Fibroblast of peridontal ligament (primary cell): ENCODE measurements at regions not wholly inside any gene's neighbourhood (a gene's known extent, or its start where the extent isn't known, plus 50 kb on each side); places are given as distances from the start of the nearest gene placed in this dataset.
A peak's percentile ranks its signal among the peaks of the same experiment; 100 is the strongest.

ENCODE experiments used
- DNase-seq: peaks from one replicate; pipeline ENCODE4 v3.0.0-alpha.2; 2010; ENCODE audit errors: extremely low read depth

DNA sequence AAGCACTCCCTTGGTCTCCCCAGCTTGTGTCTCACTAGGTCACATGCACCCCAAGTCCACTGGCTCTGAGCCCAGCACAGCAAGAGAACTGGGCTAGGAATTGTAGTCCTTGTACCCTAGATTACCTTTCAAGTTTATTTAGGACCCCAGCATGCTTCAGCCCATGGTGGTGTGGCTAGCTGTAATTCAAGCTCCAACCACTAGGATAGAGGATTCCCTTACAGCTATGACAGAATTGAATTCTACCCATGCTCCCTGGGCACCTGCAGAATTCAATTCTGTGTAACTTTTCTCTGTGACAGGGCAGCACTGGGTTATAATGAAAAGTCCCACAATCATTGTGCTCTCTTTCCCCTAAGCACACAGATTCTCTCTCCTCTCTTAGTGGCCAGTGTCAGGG is 253.8 kb upstream of the DMD start:
- no peak for DNase-seq

DNA sequence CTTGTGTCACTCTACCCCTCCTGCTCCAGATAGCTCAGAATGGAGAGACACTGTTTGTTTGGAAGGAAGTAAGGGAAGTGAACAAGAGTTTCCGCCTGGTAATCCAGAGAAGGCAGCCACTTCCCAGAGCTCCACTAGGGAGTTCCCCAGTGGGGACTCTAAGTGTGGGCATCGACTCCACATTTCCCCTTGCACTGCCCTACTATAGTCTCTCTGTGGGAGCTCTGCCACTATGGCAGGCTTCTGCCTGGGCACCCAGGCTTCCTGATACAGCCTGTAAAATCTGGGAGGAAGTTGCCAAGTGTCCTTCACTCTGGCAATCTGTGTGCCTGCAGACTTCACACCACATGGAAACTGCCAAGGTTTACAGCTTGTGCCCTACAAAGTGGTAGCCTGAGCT is 245.8 kb upstream of the DMD start:
- no peak for DNase-seq

DNA sequence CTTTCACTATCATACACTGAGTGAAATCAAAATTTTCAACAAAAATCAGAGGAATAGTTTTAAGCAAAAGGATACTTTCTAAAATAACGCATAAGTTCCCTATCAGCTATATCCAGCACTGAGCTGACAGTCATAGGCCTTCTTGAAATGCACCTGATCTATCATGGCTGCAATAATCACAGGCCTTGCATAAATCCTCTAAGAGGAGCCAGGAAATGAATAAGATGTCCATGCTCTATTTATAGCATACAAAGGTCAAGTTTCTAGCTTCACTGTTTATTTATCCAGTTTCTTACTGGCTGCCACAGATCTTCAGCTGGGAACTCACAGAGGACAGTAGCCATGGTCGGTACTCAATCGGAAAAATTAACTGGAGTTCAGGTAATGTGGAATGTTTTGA is 235.9 kb upstream of the DMD start:
- DNase-seq, result no peak

DNA sequence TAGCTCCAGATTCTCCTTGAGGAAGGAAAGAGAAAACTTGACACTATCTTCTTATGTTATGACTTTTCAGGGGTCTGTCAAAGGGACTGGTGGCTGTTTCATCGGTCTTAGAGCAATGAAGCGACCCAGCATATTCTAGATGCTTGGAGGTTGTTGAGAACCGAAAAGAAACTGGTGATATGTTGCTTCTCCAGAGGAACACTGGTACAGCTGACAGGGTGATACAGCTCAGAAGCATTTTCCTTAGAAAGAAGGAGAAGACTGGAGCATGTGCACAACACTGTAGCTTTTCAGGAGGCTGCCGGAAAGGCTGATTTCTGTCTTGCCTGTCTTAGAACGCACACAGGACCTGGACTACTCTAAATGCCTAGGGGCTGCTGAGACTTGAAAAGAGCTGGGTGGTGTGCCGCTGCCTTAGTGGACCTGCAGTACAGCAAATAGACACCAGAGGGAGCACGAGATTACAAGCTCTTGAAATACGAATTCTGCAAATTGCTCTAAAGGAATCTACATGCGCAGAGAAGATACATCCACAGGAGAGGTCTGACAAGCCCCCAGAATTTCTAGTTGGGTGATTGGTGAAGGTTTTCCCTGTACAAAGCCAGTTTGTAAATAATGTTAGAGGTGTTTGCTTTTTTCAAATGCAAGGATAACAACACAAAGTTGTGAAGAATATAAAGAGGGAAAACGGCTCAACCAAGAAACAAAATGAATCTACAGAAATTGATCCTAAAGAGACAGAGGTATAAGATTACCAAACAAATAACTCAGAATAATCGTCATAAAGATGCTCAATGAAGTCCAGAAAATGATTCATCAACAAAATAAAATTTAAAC is 223.1 kb upstream of the DMD start:
- DNase-seq, result peak; percentile 13

DNA sequence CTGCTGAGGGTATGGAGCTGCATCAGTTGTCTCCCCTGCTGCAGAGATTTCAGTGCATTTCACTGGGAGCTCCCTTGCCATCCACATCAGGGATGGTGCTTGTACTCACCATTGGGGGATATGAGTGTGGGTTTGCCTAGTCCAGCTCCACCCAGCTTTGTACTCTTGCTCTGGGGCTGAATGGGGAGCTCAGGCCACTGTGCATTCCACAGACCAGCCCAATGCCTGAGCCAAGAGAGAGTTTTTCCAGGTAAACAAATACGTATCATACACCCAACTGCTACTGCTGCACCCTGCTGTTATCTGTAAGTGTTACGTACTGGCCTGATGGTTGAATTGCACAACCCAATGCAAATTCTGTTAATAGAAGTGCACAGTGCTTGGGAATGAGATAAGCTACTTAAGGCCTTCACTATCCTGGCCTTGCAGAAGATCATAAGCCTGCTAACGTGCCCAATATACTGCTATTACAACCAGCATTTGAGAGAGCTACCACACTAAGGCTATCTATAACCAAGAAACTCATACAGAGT is 205.0 kb upstream of the DMD start:
- no peak for DNase-seq

DNA sequence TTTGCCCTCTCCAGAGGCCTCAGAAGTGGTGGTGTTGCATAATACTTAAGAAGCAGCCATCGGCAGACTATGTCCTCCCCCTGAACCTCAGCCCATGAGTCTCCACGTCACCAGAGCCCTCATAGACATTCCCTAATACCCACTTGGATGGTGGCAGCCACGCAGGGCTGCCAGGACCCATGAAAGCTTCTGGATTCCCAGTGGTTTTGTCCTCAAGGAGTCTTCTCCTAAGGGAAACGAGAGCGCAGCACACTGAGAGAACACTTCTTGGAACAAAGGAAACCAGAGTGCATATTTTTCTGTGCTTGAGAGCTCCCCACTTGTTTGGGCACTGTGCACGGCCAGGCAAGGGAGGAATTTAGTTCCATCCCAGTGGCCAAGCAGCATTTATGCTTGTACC is 204.1 kb upstream of the DMD start:
- no peak for DNase-seq

DNA sequence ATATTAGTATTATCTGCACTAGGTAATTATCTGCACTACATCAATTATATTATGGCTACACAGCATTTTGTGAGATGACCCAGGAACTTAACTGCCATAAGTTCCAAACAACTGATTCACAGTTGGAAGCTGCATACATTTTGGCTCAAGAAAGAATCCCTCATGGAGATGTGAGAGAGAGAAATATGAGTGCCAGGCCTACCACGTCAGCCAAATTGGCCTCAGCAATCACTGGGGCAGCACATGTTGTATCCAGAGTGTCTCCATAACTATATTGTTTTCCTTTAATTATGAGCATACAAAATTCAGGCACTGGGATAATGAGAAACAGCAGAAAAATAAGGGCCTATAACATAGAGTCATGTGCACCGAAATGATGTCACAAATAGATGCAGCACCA is 174.2 kb upstream of the DMD start:
- no peak for DNase-seq

DNA sequence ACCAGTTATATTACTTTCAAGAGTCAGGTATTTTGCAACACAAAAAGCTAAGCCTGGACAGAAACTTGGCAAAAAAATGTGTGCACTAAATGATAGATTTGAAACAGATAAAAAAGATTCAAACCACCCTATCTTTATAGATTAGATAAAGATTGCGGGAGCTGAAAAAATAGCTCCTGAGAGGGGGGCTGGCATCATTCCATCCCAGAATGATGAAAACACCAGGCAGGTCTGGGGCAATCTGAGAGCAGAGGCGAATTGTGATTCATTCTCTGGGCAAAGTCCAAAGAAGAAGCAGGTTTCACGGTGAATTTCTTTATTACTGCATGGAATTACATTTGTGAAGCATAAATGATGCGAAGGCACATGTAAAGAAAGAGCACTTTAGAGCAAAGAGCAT is 168.5 kb upstream of the DMD start:
- no peak for DNase-seq

DNA sequence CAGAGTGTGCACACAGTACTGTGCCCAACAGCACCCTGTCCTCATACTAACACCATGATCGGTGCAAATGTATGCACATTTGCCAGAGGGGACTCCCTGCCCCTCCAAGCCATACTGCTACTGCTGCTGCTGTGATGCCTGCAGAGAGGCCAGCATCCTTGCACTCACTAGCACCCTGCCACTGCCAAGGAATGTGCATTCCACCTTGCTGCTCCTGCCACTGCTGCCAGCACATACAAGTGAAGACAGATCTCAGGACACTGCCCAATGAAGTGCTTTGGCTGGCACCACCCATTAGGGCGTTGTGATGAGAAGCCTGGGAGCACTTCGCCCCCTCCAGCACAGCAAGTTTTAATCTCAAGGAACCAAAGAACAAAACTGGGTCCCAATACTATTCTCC is 146.3 kb upstream of the DMD start:
- DNase-seq, result no peak

DNA sequence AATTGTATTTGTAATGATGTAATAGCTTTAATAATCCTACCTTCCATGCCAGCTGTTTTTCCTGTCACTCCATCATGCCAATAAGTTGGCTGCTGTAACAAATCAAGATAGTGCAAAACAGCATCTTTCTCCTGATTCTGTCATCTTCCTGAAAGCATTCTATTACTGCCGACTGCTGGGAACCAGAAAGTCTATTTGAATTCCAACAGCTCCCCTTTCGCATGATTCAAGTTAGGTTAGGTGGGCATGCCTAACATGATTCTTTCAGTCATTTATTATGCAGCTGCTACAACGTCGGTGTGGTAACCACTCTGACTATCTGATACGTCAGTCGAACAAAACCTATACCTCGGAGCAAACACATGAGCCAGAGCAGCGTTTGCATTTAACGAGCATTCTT is 127.9 kb upstream of the DMD start:
- DNase-seq, result no peak

DNA sequence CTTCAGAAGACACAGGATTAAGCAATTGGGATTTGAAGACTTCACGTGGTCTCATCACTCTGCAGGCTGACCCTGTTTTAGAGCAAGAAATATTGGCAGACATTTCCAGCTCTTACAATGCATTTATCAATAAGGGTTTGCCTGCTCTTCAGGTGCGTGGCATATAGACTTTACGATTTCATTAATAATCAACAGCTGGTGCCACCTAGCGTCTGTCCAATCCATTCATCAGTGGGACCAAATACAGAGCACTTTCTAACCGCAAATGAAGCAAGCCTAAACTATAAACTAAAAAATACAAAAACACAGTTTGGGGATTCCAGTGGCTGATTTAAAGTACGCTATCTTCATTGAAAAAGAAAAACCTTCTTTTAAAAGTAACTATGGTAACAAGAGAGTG is 125.4 kb upstream of the DMD start:
- no peak for DNase-seq

DNA sequence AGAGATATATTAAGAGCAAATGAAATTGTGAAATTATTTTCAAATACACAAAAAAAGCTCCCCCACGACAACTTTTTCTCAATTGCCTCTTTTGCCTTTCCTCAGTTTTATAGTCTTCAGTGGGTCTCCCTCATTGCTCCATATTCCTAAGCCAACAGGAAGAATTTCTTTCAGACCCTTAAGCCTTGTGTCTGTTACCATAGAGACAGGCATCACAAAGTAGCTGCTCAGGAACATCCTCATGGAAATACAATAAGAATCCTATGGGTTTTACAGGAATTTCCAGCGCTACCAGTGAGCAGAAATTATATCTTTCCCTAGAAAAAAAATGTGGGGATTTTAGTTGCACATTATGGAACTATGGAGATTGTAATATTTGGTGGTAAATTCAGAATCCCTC is 121.9 kb upstream of the DMD start:
- DNase-seq, result no peak

DNA sequence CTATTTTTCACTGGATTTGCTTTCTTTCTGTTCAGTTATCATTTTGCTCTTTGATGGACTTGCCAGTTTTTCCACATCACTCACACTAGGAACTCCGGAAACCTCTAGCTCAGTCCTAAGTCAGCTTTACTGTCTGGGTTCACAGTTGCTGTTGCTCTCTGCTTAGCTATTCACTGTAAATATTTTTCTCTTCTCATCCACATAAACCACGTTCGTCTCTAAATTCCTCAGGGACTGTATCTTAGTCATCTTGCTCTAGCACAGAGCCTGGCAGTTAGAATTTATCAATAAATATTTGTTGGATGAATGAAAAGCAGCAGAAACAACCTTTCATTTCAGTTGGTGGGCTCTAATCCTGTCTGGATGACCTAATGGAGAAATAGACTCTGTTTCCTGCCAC is 119.4 kb upstream of the DMD start:
- no peak for DNase-seq

DNA sequence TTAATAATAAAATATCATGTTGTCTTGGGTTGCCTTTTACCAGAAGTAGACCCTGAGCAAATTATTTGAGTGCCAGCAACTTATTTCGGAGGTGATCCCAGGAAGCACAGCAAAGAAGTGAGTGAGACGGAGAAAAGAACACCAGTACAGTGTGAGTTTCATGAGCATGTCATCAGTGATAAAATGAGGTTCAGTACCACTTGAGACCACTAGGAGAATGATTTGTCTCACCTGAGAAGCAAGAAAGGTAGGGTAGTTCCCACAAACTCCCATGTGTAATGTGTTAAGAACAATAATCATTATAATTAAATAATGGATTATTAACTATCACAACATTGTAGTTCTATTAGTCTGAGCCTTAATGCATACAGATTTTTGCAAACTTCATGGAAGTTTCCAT is 112.8 kb upstream of the DMD start:
- no peak for DNase-seq

DNA sequence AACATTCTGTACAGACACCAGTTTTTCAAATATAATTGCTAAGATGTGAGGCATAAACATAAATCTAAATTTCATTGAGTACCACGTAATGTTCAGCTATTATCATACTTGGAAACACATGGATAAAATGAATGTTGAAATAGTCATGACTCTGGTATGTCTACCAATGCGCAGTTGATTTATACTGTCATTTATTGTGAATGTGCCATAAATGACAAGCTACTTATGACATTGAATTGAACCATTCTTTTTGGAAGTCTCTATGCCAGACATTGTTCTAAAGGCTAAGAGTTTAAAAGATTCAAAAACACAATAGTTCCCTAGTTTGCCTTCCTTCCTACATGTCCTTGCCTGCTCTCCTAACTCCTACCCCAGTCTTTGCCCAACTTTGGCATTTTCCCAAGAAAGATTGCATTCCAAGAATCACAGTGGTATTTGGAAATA is 96.6 kb upstream of the DMD start:
- no peak for DNase-seq

DNA sequence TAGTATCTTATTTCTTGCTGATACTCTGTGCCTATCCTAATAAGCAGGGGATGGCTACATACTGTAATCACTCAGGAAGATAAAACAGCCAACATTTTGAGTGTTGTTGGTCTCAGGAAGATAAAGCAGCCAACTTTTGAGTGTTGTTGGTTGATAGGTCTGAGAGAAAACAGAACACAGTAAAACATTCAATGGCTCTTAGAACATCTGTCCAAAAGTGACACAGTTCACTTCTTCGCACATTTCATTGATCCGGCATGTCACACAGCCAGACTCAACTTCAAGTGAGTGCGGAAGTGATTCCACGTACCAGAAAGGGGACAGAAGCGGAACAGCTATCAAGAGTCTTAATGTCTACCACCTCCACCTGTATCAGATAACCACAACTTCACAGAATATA is 87.3 kb upstream of the DMD start:
- DNase-seq, result no peak

DNA sequence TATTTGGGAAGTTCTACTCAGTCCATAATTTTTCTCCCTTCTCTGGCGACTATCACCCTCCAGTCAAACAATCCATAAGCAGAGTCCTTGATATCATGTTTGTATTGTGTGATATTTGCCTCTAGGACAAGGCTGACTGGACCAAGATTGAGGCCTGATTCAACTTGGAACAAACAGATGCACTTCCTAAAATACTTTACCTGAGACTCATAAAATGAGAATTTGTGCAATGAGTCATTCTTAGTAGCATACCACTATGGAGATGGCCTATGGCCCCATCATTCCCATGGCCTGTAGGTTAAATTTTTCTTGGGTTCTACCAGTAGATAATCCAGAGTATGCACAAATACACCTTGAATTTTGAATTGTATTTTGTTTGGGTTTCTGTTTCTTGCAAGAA is 74.2 kb upstream of the DMD start:
- DNase-seq, result no peak

DNA sequence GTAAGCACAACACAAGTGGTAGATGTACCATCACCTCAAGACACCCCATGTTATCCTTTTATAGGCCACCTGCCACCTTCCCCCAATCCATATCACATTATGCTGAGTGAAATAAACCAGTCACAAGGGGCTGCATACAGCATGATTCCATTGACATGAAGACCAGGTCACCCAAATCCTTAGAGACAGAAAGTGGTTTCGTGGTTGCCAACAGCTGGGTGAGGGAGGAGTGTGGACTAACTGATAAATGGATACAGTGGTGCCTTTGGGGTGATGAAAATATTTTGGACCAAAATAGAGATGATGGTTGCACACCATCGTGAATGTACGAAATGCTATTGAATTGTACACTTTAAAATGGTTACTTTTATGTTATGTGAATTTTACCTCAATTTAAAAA is 65.7 kb upstream of the DMD start:
- no peak for DNase-seq

DNA sequence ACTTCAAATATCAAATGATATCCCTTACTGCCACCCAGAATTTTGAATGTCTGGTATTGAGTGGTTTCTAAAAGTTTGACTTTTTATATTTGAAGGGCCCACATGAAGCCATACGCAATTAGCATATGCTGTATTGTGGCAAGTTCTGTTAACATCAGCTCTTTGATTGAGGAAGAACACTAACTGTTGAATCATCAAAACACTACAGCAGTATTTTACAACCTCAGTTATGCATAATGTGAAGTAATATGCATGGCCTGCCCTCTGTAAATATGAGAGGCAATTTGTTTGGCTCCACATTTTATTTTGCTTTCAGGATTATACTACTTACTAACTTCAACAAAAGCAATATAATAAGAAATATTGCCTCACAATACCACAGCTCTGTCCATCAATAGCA is 62.2 kb upstream of the DMD start:
- no peak for DNase-seq

DNA sequence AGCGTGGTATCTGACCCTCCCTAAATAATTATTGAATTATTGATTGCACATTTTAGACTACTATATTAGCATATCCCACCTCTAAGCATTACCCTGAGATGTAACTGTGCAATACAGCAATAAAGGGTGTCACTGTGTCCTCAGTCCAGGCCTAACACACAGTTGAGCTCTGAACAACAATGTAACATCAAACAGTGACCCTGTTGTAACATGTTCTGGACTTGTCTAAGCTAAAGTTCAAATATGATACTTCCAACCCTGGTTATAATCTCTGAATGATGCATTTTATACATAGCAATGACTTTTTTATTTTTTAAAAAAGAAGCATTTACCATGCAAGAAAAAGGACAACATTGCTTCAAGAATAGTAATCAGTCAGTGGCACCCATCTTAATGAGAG is 61.6 kb upstream of the DMD start:
- DNase-seq, result no peak
